ENCODE measurements at regions not wholly inside any gene's neighbourhood (a gene's known extent, or its start where the extent isn't known, plus 50 kb on each side); places are given as distances from the start of the nearest gene placed in this dataset.

GRCh38 chr2:239499726-239500573, 99.1 kb upstream of the HDAC4 start:
- TF ChIP-seq CTCF (IDR thresholded peaks at IDR 0.05) (no peak), POLR2A (IDR thresholded peaks at IDR 0.05) (no peak)
